ENCODE measurements at regions not wholly inside any gene's neighbourhood (a gene's known extent, or its start where the extent isn't known, plus 50 kb on each side); places are given as distances from the start of the nearest gene placed in this dataset.

DNA sequence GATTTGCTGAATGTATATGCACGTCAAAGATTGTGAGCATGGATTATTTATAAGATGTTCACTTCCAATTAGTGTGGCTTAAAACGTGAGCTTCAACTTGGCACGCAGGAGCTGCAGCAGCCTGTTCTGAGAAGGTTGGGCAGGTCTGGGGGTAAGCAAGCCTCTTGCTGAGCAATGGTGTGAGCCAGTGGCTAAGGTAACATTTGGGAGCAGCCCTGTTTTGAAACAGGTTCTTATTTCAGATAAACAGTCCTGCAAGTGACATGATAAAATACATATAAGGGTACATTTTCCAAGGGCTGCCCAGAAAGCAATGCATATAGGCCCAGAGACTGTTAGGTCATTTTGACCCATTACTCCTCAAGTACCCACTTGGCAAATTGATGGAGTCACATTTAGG is 415.3 kb downstream of the ZNF521 start:
- no peak for DNase-seq (ENCODE audit: low spot score)

DNA sequence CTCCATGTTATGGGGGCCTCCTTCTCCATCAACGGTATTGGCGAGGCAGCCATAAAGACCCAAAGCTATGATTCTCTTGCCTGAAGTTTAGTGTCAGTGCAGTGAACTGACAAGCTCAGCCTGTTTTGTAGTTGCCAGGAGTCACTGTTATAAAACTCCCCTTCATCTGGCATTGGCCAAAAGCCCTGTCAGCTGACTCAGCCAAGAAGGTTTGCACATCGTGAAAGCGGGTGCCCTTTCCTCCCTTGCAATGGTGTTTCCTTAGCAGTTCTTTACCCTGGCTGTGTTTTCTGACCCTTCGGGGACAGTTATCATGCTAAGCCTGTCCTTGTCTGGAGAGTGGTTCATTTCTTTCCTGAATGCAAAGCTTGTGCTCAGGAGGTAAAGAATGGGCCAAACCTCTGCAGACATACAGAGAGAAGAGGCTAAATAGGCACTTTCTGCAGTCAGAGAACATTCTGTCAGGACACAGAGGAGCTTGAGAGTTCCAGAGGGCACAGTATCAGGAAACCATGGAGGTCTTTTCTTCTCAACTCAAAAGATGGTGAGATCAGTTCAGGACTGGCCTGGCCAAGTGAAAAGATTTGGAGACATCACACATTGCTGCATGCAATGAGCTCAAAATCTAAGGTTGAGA is 414.2 kb downstream of the ZNF521 start:
- DNase-seq (ENCODE audit: low spot score): no peak

DNA sequence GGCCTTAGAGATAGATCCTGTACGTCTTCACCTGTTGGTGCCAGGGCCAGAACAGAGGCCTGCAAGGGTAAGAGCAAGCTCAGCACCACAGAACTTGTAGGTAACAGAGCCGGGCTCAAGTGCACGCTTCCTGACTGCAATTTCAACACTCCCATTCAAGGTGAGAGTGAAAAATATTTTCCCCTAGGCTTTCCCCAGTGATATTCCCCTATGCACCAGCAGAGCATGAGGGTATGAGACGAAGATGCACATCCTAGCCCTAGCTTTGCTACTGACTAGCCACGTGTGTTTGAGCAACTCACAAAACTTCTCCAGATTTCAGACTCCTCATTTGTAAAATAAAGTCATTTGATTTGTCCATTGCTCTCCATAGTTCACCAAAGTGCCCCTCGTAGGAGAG is 411.6 kb downstream of the ZNF521 start:
- DNase-seq (ENCODE audit: low spot score): no peak

DNA sequence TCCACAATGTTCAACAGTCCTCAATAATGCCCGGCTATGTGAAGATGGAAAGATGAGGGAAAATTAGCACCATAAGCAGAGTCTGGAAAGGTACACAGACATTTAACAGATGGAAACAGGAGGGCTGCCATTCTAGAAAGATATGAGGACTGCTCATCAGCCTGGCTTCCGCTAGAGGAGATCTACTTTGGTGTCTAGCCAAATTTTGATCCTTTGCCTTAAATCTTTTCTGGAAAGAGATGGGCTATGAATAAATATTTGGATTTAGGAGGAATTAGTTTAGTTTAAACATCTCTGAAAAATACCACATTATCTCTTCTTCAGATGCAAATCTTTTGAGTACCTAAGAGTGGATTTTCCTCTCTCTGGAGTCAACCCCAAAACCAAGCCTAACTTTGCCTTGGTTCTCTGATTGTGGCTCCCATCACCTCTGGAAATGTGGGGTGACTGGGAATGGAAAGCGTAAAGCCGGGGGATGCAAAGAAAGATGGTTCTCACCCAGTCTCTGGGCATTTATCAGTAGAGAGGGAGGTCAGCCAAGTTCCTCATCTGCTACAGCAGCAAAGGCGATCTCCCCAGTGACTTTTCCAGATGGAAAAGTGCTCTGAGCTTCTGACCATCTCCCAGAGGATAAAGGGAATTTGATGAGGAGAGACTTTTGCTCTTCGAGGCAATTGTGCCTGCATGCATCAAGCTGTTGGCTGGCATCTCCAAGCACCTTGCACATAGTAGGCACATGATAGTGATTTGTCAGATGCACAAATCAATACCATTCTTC is 410.6 kb downstream of the ZNF521 start:
- no peak for DNase-seq (ENCODE audit: low spot score)

DNA sequence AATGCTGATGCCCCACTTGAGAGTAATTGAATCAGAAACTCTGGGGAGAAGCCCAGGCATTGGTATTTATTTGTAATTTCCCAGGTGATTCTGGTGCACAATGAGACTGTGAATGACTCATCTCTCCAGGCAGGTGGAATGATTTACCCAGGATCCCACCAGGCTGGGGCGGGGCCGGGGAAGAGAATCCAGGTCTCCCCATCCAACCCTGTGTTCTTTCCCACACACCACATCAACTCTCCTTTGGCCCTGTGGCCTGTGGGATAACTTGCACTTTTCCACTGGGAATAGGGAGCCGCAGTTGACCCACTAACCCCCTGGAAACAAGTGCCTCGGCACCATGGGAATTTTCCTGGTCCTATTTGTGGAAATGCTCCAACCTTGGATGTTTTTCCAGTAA is 409.8 kb downstream of the ZNF521 start:
- no peak for DNase-seq (ENCODE audit: low spot score)

DNA sequence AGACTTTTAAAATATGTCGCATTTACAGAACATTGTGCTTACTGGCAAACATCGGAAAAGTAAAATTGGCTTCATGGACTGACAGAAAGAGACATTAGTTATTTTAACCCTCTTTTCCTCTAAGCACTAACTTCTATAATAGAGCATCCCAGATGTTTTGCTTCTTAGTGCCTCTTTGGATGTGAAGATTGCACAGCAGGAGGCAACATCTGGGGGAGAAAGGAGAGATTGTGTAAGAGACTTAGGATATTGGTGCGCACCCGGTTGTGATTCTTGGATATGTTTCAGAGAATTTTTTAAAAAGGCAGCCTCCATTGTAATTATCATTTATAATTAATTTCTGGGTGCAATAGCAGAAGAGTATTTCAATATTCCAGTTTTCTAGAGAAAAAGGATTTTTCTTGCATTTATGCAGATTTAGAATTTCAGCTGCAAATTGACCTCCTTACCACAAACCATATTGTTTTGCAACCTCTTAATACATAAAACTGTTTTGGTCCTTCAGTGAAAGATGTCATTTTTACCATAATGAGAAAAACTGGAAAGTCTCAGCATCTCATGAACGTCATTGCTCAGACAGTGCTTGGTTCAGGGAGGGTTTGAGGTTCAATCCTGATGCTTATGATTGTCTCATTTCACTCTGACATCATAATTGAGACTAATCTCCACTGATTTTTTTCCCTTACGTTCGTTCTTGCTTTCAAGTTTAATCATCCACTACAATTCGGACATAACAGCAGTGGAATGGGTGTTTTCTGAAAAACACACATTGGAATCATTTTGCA is 404.3 kb downstream of the ZNF521 start:
- no peak for DNase-seq (ENCODE audit: low spot score)

DNA sequence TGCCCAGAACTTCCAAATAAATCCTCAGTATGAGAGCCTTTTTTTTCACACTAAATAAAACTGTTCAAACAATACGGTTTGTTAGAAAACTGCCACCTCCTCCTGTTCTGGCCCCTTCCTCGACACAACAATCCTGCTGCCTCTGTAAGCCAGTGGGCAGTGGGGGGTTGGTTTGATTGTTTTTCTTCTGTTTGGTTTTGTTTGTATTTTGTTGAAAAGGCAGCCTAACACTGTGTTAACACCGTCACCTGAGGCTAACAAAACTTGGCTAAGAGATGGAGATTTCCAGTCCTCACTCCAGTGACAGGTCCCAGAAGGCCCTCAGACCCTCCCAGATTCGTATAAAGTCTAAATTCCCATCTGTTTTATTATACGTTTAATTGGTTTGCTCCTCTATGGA is 402.1 kb downstream of the ZNF521 start:
- DNase-seq (ENCODE audit: low spot score): no peak

DNA sequence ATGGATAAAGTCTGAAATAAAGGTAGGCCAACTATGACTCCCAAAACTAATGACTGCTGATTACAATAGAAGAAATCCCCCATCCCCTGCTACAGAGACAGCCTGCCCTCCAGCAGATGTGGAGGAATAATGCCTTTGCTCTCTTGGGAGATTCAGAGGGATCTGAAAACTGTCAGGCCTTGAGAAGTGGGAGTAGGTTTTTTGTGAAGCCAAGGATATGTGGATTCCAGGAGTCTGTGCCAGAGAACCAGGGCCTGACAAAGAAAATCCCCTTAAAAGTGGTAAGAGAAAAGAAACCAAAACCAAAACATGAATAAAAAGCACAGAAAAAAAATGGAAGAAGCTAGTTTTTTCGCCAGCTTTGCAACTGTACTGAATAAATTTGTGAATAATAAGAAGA is 397.6 kb downstream of the ZNF521 start:
- DNase-seq (ENCODE audit: low spot score): no peak

DNA sequence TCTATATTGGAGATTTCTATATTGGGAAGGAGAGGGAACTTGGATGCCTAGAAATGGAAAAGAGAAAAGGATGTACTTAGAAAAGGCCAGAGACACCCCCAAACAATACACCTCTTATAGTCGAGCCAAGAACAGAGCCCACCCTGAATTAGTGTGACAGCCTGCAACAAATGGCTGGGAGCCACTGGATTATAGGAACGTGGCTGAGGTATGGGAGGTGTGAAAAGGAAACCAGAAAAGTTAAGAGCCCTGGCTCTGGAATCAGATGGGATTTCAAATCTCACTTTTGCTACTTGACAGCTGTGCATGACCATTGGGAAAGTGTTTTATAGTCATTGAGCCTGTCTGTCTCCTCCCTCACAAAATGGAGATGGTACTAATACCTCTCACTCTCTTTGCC is 394.0 kb downstream of the ZNF521 start:
- DNase-seq (ENCODE audit: low spot score): no peak

DNA sequence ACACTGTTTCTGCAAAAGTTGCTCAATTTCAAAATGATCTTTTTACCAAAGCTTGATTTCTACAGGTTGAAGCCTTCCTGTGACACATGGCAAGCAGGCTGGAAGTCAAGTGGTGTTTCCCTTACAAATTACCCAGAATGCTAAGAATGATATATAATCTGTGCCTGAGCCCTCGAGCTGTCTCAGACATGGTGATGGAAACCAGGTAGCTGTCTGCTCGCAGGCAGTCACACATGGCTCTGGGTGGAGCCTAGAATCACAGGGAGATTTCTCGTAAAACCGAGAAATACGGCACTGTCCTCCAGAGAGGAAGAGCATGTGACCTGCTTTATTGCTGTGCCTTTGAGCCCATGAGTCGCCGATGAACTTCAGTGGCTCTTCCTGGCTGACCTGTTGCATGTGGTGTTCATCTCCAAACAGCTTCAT is 392.9 kb downstream of the ZNF521 start:
- no peak for DNase-seq (ENCODE audit: low spot score)

DNA sequence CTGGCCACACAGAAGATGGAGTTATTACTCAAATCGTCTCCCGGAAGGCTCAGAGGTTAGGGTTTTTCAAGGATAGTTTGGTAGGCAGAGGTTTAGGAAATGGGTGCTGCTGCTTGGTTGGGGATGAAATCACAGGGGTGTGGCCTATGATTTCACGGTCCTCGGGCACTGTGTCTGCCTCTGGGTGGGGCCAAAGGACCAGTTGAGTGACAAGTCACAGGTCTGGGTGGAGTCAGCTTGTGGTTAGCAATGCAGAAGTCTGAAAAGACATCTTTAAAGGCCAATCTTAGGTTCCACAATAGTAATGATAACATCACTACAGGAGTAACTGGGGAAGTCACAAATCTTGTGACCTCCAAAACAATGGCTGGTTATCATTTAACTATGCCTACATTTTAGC is 387.8 kb downstream of the ZNF521 start:
- DNase-seq (ENCODE audit: low spot score): no peak

DNA sequence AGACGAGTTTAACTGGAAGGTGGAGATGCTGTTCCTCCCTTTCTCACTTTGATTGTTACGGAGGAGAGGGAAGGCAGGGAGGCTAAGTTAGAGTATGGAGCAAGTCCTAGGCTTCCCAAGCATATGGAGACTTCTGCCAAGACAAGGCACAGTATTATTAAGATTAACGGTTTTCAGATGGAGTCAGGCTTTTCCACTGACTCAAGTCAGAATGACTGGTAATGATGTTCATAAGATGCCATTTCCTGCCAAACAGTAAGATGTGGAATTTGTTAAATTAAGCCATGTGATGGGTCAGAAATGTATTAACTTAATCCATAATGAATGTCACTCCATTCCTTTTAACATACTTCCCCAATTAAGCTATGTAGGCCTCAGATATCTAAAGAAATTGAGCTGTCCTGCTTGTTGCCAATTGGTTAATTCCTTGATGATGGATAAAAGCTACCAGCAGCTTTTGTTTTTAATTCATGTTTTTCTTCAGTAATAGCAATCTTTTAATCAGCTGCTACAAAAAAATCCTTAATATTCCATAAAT is 383.7 kb downstream of the ZNF521 start:
- DNase-seq (ENCODE audit: low spot score): no peak

DNA sequence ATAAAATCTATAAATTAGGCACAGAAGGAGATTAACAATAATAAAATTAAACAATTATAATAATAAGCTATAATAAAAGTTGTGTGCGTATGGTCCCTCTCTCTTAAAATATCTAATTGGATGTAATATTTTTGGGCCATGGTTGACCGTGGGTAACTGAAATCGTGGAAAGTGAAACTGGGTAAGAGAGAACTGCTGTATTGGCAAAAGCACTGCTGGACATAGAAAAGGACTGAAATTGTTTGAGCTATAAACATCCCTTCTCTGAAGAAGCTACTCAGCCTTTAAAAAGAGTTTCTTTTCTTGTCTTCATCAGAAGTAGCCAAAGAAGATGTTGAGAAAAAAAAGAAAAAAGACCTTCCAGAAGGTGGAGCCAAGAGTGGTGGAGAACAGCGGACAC is 379.4 kb downstream of the ZNF521 start:
- no peak for DNase-seq (ENCODE audit: low spot score)

DNA sequence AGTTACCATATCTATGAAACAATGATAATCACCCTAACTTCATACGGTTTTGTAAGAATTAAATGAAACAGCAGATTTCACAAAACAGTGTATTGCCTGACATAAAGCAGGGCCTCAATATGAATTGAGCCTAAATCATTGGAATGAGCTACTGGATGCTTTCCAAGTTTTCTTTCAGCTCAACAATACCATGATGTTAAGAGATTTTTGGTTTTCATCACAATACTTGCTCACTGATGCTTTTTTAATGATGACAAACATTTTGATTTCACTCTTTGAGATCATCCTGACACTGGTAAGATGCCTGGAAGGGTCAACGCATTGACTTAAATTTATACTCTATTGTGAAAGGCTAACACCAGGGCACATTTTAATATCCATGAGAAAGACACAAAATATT is 377.5 kb downstream of the ZNF521 start:
- DNase-seq (ENCODE audit: low spot score): no peak

DNA sequence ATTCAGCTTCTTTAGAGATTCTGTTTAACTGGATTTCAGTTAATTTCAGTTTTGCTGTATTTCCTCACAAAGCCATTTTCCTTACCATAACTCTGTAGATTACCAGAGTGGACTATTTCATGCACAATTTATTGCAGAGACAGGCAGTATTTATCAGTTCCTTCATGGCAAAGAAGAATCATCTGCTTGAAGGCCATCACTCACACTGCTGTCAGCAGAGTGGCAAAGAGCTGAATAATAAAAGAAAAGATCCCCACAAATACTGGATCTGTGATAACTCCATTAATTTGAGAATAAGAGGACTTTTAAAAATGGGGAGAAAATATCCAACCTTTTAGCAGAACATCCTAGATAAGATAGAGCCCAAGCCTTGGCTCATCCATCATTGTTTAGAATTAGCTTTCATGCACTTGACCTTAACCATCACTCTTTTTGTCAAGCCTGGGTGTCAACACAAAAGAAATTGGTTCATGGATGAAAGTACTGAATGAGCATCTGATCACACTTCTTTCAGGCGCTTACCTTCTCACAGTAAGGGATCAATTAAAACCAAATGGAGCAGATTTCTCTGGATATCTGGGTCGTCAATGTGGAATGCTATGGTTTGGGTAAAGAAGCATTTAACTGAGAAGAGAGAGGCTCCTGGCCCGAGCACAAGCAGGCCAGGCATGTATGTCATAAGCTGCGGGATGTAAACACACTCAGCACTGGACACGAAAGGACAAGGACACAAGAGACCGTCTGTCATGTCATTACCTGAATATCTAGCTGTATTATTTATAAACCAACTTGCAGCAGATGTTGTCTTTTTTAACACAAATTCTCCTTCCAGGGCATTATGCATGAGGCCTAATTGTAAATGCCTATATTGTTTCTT is 376.2 kb downstream of the ZNF521 start:
- DNase-seq (ENCODE audit: low spot score): no peak

DNA sequence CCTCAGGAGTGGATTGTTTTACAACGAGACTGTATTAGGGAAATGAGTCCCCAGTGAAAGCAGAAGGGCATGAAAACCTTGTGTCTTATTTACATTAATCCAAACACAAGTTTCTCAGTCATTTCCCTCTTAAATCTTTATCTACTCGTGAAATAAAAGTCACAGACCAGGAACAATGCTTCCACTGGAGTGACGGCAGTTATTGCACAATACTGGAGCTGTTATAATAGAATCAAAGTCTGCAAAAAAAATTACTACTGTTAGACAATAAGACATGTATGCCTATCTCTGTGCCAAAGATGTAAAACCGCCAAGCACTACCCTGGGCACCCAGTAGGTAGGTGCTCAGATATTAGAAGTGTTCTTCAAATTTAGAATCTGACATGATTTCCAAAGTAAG is 375.5 kb downstream of the ZNF521 start:
- no peak for DNase-seq (ENCODE audit: low spot score)

DNA sequence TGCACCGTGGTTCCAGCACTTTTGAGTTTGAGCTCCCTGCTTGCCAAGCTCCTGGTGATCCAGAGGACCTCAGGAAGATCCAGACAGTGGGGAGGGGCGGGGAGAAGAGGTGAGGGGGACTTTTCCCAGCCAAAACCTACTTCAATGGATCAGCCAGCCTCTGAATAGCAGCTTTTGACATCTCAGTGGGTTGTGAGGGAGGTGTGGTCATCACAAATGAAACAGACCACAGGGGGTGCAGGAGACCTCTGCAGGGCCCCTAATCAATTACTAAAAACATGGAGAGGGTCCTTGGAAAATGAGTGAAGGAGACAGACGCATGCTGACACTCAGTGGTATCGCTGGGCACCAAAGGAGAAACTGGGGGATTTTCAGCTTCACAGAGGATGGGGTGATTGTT is 372.7 kb downstream of the ZNF521 start:
- DNase-seq (ENCODE audit: low spot score): no peak

DNA sequence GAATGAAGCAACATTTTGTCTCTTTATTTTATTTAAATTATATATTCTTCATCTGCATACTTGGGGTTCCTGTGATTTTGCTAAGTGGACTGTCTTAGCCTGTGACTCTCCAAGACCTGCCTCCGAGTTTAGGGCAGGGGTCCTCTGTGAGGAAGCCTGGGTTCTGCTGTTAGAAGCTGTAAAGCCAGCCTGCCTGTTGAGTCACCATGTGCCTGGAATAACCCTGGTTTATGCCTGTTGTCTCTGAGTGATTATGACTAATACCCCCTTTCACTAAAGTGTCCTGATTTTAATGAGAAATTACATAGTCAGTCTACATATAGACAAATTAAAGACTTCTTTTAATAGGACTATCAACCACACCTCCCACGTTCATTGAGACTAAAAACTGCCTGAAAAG is 369.1 kb downstream of the ZNF521 start:
- DNase-seq (ENCODE audit: low spot score): no peak

DNA sequence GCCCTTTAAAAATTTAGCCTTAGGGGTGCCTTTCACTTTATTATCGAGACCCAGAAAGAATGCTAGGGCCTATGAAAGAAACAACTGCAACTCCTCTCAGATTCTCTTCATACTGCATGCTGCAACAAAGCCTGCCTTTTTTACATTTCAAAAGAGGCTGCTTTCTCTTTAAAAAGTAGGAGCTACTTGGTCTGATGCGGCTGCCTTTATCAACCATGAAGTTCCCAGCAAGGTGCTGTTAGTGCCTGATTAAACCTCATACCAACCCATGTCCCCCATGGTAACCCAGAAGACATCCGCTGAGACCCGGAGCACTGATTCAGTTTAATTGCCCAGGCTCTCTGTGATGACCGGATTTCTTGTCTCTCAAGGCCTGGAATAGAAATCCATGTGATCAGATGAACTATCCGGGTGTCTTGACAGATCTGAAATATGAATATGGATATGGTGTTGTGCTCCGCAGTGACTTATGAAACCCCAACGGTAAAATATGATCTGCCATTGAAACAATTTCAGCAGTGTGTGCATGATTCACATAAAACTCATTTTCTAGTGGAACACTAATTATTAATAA is 368.3 kb downstream of the ZNF521 start:
- DNase-seq (ENCODE audit: low spot score): no peak

DNA sequence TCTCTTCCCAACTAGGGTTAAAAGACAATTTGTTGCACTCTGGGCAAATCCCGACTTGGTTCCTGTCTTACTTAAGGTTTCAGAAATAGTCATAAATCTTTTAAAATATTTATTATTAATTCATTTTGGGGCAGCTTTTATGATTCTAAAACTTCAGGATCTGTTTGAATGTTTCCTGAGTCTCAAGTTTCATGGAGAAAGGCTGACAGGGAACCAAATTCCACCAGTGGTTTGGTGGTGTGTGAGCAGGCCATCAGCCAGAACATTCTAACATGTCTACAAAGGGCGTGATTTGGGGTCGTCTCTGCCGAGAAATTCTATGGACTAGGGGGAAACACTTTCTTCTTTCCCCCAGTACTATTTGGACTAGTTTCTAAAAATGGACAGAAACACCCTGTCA is 366.4 kb downstream of the ZNF521 start:
- DNase-seq (ENCODE audit: low spot score): no peak

DNA sequence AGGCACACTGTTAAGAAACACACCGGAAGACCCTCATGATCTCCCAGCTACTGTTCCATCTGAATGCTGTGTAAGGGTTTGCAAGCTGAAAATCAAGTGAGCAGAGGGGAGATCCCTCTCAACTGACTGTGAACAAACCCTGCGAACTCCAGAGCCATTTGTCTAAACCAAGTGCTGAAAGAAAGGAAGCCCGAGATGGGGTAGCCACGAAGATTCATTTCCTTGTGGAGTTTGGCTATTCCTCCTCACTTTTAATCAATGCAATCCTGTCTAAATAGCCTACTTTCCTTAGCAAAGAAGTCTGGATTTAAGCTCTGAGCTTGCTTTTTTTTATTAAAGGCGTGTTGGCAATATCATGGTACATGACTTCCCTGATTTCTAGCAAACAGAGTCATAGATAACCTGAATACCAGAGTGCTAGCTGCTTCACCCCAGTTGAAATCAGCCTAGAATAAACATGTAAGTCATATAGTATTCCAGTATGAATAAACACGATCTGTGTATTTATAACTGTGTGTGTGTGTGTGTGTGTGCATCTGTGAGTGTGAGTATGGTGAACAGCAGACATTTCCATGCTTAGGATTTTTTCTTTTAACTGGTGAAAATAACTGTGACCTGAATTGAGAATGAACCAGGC is 365.2 kb downstream of the ZNF521 start:
- DNase-seq (ENCODE audit: low spot score): no peak
